ENCODE measurements at regions not wholly inside any gene's neighbourhood (a gene's known extent, or its start where the extent isn't known, plus 50 kb on each side); places are given as distances from the start of the nearest gene placed in this dataset.
A peak's percentile ranks its signal among the peaks of the same experiment; 100 is the strongest.

GRCh38 chr11:92882828-92883611 is 86.4 kb upstream of the MTNR1B start:
- Histone ChIP-seq H4K20me1 (ENCODE audit: control insufficient read depth, extremely low read depth, insufficient read depth, low read length) (no peaks in the 10 kb centered on the region), H3K9me3 (ENCODE audit: control insufficient read depth, insufficient read depth, low read depth, low read length) (no peaks in the 10 kb centered on the region), H3K9ac (ENCODE audit: insufficient read depth, low read length) (no peak overlapping the region), H3K27ac (ENCODE audit: insufficient read depth, low read length) (no peak overlapping the region), H3K79me2 (ENCODE audit: control insufficient read depth, insufficient read depth, low read length) (no peaks in the 10 kb centered on the region), H3K36me3 (ENCODE audit: control insufficient read depth, insufficient read depth, low read length) (no peaks in the 10 kb centered on the region), H3K27me3 (ENCODE audit: control insufficient read depth, insufficient read depth, low read length) (no peaks in the 10 kb centered on the region), H3K4me3 (replicated peaks in 1 of 4; ENCODE audit: control extremely low read depth in 1 of 4, insufficient read depth in 1 of 4, low read depth in 3 of 4, low read length in 4 of 4) (no peak overlapping the region), H3K4me2 (ENCODE audit: extremely low read depth, insufficient read depth, low read length) (no peak overlapping the region), H2AFZ (ENCODE audit: low read length) (no peak overlapping the region), H3K4me1 (ENCODE audit: control insufficient read depth, extremely low read depth, insufficient read depth, low read length) (no peaks in the 10 kb centered on the region)
- TF ChIP-seq, protein P1, sequence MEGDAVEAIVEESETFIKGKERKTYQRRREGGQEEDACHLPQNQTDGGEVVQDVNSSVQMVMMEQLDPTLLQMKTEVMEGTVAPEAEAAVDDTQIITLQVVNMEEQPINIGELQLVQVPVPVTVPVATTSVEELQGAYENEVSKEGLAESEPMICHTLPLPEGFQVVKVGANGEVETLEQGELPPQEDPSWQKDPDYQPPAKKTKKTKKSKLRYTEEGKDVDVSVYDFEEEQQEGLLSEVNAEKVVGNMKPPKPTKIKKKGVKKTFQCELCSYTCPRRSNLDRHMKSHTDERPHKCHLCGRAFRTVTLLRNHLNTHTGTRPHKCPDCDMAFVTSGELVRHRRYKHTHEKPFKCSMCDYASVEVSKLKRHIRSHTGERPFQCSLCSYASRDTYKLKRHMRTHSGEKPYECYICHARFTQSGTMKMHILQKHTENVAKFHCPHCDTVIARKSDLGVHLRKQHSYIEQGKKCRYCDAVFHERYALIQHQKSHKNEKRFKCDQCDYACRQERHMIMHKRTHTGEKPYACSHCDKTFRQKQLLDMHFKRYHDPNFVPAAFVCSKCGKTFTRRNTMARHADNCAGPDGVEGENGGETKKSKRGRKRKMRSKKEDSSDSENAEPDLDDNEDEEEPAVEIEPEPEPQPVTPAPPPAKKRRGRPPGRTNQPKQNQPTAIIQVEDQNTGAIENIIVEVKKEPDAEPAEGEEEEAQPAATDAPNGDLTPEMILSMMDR (conservative IDR thresholded peaks at IDR 0.05 in 1 of 2, IDR thresholded peaks at IDR 0.05 in 1 of 2; ENCODE audit: low read depth in 1 of 2, low read length in 2 of 2), result no peak
- no peak for TF ChIP-seq EZH2 (IDR thresholded peaks at IDR 0.05; ENCODE audit: low read length, missing control alignments)
- no peak for DNase-seq (ENCODE audit: low read depth in 2 of 2)

DNA sequence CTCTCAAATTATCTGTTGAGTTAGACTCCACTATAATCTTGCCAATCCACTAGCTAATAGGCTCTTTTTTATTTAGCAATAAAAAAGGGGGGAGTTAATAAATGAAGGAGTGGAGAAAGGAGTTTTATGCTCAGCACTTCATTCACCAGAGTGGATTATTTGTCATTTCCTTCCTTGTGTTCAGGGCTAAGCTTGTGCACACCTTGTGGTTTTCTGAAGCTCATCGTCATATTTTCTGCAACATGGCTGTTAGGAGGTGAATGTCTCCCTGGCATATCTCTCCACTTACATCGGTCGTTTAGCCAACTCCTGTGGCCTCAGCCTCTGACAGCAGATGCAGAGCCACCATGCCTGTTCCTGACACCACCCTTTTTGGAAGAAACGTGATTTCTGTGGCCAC is 83.9 kb upstream of the MTNR1B start:
- no peak overlapping the region for H3K27ac ChIP-seq (ENCODE audit: insufficient read depth, low read length)
- no peaks in the 10 kb centered on the region for H3K27me3 ChIP-seq (ENCODE audit: control insufficient read depth, insufficient read depth, low read length)
- no peaks in the 10 kb centered on the region for H3K36me3 ChIP-seq (ENCODE audit: control insufficient read depth, insufficient read depth, low read length)
- no peak overlapping the region for H3K4me2 ChIP-seq (ENCODE audit: extremely low read depth, insufficient read depth, low read length)
- no peak for DNase-seq (ENCODE audit: low read depth in 2 of 2)
- TF ChIP-seq, protein P1 (conservative IDR thresholded peaks at IDR 0.05 in 1 of 2, IDR thresholded peaks at IDR 0.05 in 1 of 2; ENCODE audit: low read depth in 1 of 2, low read length in 2 of 2), result no peak
- TF ChIP-seq EZH2 (IDR thresholded peaks at IDR 0.05; ENCODE audit: low read length, missing control alignments), result no peak
- H4K20me1 ChIP-seq (ENCODE audit: control insufficient read depth, extremely low read depth, insufficient read depth, low read length), result no peaks in the 10 kb centered on the region
- no peak overlapping the region for H3K4me3 ChIP-seq (replicated peaks in 1 of 4; ENCODE audit: control extremely low read depth in 1 of 4, insufficient read depth in 1 of 4, low read depth in 3 of 4, low read length in 4 of 4)
- no peaks in the 10 kb centered on the region for H3K79me2 ChIP-seq (ENCODE audit: control insufficient read depth, insufficient read depth, low read length)
- no peak overlapping the region for H3K9ac ChIP-seq (ENCODE audit: insufficient read depth, low read length)
- H2AFZ ChIP-seq (ENCODE audit: low read length), result no peak overlapping the region
- no peaks in the 10 kb centered on the region for H3K4me1 ChIP-seq (ENCODE audit: control insufficient read depth, extremely low read depth, insufficient read depth, low read length)
- no peaks in the 10 kb centered on the region for H3K9me3 ChIP-seq (ENCODE audit: control insufficient read depth, insufficient read depth, low read depth, low read length)

DNA sequence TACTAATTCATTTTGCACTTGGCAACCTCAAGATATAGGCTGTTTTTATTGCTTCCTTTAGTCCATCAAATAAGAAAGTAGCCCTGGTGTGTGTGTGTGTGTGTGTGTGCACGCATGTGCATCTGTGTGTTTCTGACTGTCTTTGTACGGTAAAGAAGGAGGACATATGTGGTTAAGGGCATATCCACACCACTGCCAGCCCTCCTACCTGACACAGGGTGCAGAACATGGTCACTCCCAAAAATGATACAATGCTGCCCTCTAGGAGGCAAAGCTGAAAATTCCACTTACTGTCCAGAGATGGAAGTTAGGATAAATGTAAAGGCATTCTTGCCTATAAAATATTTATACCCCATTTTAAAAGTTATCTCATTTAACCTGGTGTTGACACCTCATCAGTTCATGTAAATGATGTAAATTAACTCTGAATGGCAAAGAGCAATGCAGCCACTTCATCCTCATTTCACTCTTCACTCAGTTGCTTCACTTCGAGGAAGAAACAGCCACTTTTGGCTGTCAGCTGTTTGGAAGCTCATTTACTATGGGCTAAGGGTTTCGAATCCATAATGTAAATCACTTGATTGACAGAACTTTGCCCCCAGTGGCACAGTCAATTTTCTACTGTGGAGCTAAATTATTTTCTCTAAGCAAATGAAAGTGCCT is 83.1 kb upstream of the MTNR1B start:
- Histone ChIP-seq H2AFZ (ENCODE audit: low read length) (no peak overlapping the region), H3K27ac (ENCODE audit: insufficient read depth, low read length) (no peak overlapping the region), H3K36me3 (ENCODE audit: control insufficient read depth, insufficient read depth, low read length) (no peaks in the 10 kb centered on the region), H3K4me3 (replicated peaks in 1 of 4; ENCODE audit: control extremely low read depth in 1 of 4, insufficient read depth in 1 of 4, low read depth in 3 of 4, low read length in 4 of 4) (no peak overlapping the region), H3K27me3 (ENCODE audit: control insufficient read depth, insufficient read depth, low read length) (no peaks in the 10 kb centered on the region), H4K20me1 (ENCODE audit: control insufficient read depth, extremely low read depth, insufficient read depth, low read length) (no peaks in the 10 kb centered on the region), H3K9me3 (ENCODE audit: control insufficient read depth, insufficient read depth, low read depth, low read length) (no peaks in the 10 kb centered on the region), H3K9ac (ENCODE audit: insufficient read depth, low read length) (no peak overlapping the region), H3K4me2 (ENCODE audit: extremely low read depth, insufficient read depth, low read length) (no peak overlapping the region), H3K4me1 (ENCODE audit: control insufficient read depth, extremely low read depth, insufficient read depth, low read length) (no peaks in the 10 kb centered on the region), H3K79me2 (ENCODE audit: control insufficient read depth, insufficient read depth, low read length) (no peaks in the 10 kb centered on the region)
- DNase-seq (ENCODE audit: low read depth in 2 of 2), result peak; percentile 41 to 75
- TF ChIP-seq, protein P1 (conservative IDR thresholded peaks at IDR 0.05 in 1 of 2, IDR thresholded peaks at IDR 0.05 in 1 of 2; ENCODE audit: low read depth in 1 of 2, low read length in 2 of 2), result peak; percentile 78 to 80
- TF ChIP-seq EZH2 (IDR thresholded peaks at IDR 0.05; ENCODE audit: low read length, missing control alignments), result no peak
